Gastrocnemius medialis (tissue), 4 donors: ENCODE measurements at regions not wholly inside any gene's neighbourhood (a gene's known extent, or its start where the extent isn't known, plus 50 kb on each side); places are given as distances from the start of the nearest gene placed in this dataset.
A peak's percentile ranks its signal among the peaks of the same experiment; 100 is the strongest.

Experiments
- ATAC-seq, 2 donors: fragments of 150-250 bp; one replicate each; pipeline ENCODE4 v1.9.1; 2016
- DNase-seq, 2 donors: peaks; one replicate each; pipeline ENCODE4 v3.0.0-alpha.2; 2019
- H3K27ac ChIP-seq, 4 donors: fragments of 200-600 bp; sonication (generic); 1 replicate in 1 of 4; 2 replicates in 3 of 4; pipeline ENCODE4 v1.5.1; 2016 to 2018; ENCODE audit warnings: mild to moderate bottlenecking in 2 of 4, moderate library complexity in 1 of 4
- H3K27me3 ChIP-seq, 3 donors: fragments of 200-600 bp; sonication (generic) in 2 of 3; 1 replicate in 1 of 3; 2 replicates in 2 of 3; pipeline versions ENCODE4 v1.5.1 to v1.6.0; 2016 to 2019; ENCODE audit warnings: mild to moderate bottlenecking in 1 of 3, moderate library complexity in 1 of 3
- H3K36me3 ChIP-seq, 2 donors: fragments of 200-600 bp; sonication (generic) in 1 of 2; one replicate each; pipeline ENCODE4 v1.5.1; 2017 to 2018
- H3K4me1 ChIP-seq, 2 donors: fragments of 200-600 bp; sonication (generic) in 1 of 2; one replicate each; pipeline ENCODE4 v1.5.1; 2016 to 2017; ENCODE audit warnings: mild to moderate bottlenecking in 2 of 2
- H3K4me3 ChIP-seq, 4 donors: fragments of 200-600 bp; sonication (generic) in 3 of 4; 1 replicate in 1 of 4; 2 replicates in 3 of 4; pipeline ENCODE4 v1.5.1; 2016 to 2019; ENCODE audit warnings: mild to moderate bottlenecking in 2 of 4
- H3K9me3 ChIP-seq, 3 donors: fragments of 200-600 bp; sonication (generic) in 2 of 3; 1 replicate in 1 of 3; 2 replicates in 2 of 3; pipeline ENCODE4 v1.5.1; 2016 to 2019
- POLR2A ChIP-seq, 2 donors: fragments of 450-650 bp; IDR thresholded peaks; one replicate each; pipeline ENCODE4 v1.6.1; 2017; ENCODE audit warnings: antibody characterized with exemption in 2 of 2, mild to moderate bottlenecking in 2 of 2, moderate library complexity in 2 of 2
- in situ Hi-C, 4 donors: fragments of 200-750 bp; cut with MboI; loops; one replicate each; pipeline versions ENCODE4 v1.15.0 to v1.8.0; 2017; ENCODE audit warnings: low sequenced_read_pairs in 4 of 4
- intact Hi-C: fragments of 100-400 bp; cut with DNase I; formaldehyde crosslinking; loops from one replicate; pipeline ENCODE4 v1.15.1; 2023; ENCODE audit warnings: low total_unique reads
- TF ChIP-seq, protein P1 (sequence below), 5 experiments: fragments of 450-650 bp in 3 of 5; fragments of 200-600 bp in 2 of 5; sonication (generic) in 2 of 5; IDR thresholded peaks in 4 of 5; conservative IDR thresholded peaks in 1 of 5; 1 replicate in 4 of 5; 2 replicates in 1 of 5; pipeline ENCODE4 v1.5.1; 2016 to 2019; ENCODE audit warnings: antibody characterized with exemption in 5 of 5, mild to moderate bottlenecking in 3 of 5, moderate library complexity in 3 of 5

DNA sequence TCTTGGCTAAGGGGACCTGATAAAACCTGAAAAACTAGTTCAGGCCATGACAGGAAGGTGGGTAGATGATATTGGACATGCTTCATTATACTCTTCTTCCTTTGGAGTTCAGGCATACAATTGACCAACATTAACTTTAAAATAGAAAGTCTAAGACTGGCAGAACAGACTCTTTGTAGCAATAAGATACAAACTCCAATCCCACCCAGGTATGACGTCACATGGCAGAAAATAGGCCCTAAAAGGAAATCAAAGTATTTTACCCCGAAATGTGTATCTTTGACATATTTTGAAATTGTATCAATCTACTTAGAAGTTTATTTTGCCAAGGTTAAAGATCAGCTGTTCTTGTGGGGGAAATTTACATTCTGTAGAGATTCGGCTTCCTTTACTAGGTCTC is 198.1 kb upstream of the LRIG3 start:
- in situ Hi-C loops (no loop called here), intact Hi-C loops (no loop called here)
- Histone ChIP-seq H3K9me3 (no peaks in the 10 kb centered on the region), H3K27ac (no peak overlapping the region), H3K36me3 (no peaks in the 10 kb centered on the region), H3K4me1 (no peaks in the 10 kb centered on the region), H3K4me3 (no peak overlapping the region), H3K27me3 (no peaks in the 10 kb centered on the region)
- DNase-seq (no peak), ATAC-seq (no peak)
- no peak for TF ChIP-seq POLR2A (IDR thresholded peaks at IDR 0.05)
- TF ChIP-seq, protein P1, sequence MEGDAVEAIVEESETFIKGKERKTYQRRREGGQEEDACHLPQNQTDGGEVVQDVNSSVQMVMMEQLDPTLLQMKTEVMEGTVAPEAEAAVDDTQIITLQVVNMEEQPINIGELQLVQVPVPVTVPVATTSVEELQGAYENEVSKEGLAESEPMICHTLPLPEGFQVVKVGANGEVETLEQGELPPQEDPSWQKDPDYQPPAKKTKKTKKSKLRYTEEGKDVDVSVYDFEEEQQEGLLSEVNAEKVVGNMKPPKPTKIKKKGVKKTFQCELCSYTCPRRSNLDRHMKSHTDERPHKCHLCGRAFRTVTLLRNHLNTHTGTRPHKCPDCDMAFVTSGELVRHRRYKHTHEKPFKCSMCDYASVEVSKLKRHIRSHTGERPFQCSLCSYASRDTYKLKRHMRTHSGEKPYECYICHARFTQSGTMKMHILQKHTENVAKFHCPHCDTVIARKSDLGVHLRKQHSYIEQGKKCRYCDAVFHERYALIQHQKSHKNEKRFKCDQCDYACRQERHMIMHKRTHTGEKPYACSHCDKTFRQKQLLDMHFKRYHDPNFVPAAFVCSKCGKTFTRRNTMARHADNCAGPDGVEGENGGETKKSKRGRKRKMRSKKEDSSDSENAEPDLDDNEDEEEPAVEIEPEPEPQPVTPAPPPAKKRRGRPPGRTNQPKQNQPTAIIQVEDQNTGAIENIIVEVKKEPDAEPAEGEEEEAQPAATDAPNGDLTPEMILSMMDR (IDR thresholded peaks at IDR 0.05 in 4 of 5, conservative IDR thresholded peaks at IDR 0.05 in 1 of 5) = no peak

DNA sequence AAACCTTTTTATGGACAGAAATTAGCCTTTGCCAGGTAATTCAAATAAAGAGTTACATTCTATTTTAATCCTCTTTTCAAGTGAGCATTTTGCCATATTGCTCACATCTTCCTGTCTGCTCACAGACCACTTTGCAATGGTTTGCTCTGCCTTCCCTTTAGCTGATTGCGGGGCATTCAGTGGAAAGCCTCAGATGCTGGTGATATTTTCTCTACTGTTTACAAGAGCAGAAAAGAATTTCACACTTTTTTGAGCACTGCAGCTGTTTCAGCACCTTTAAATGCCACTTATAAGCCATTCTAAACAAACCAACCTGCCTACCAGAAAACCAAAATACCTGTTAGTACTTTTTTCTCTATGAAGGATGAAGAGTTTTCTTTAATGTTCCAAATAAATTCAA is 195.7 kb upstream of the LRIG3 start:
- in situ Hi-C loops = no loop called here
- ATAC-seq = no peak
- H3K36me3 ChIP-seq = no peaks in the 10 kb centered on the region

DNA sequence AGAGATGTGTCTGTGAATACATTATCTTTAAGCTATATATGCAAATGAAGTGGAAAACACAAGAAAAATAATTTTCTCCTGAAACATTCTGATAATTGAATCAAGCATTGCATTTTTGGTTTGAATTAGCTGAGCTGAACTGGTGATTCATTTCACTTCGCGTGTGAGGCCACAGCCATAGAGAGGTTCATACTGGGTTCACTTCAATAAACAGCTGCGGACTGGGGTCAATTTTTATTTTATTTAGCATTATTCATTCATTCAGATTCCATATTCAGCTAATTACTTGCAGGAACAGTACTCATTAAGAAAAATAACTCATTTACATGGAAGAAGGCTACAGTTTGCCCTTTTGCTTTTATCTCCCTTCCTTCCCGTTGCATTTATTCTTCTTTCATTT is 195.2 kb upstream of the LRIG3 start:
- Histone ChIP-seq H3K27me3 (no peaks in the 10 kb centered on the region), H3K27ac (no peak overlapping the region), H3K36me3 (no peaks in the 10 kb centered on the region), H3K4me1 (no peaks in the 10 kb centered on the region), H3K4me3 (no peak overlapping the region), H3K9me3 (no peaks in the 10 kb centered on the region)
- intact Hi-C loops (no loop called here), in situ Hi-C loops (no loop called here)
- DNase-seq (no peak), ATAC-seq (no peak)
- no peak for TF ChIP-seq POLR2A (IDR thresholded peaks at IDR 0.05)
- TF ChIP-seq, protein P1 (IDR thresholded peaks at IDR 0.05 in 4 of 5, conservative IDR thresholded peaks at IDR 0.05 in 1 of 5) = no peak

More for the DNA sequence above, 195.7 kb upstream of the LRIG3 start:
- no peaks in the 10 kb centered on the region for H3K9me3 ChIP-seq
- H3K27me3 ChIP-seq = no peaks in the 10 kb centered on the region
- H3K4me3 ChIP-seq = no peak overlapping the region
- H3K4me1 ChIP-seq = no peaks in the 10 kb centered on the region
- no peak overlapping the region for H3K27ac ChIP-seq
- TF ChIP-seq, protein P1 (IDR thresholded peaks at IDR 0.05 in 4 of 5, conservative IDR thresholded peaks at IDR 0.05 in 1 of 5) = no peak
- no peak for TF ChIP-seq POLR2A (IDR thresholded peaks at IDR 0.05)
- intact Hi-C loops = no loop called here
- DNase-seq = no peak

DNA sequence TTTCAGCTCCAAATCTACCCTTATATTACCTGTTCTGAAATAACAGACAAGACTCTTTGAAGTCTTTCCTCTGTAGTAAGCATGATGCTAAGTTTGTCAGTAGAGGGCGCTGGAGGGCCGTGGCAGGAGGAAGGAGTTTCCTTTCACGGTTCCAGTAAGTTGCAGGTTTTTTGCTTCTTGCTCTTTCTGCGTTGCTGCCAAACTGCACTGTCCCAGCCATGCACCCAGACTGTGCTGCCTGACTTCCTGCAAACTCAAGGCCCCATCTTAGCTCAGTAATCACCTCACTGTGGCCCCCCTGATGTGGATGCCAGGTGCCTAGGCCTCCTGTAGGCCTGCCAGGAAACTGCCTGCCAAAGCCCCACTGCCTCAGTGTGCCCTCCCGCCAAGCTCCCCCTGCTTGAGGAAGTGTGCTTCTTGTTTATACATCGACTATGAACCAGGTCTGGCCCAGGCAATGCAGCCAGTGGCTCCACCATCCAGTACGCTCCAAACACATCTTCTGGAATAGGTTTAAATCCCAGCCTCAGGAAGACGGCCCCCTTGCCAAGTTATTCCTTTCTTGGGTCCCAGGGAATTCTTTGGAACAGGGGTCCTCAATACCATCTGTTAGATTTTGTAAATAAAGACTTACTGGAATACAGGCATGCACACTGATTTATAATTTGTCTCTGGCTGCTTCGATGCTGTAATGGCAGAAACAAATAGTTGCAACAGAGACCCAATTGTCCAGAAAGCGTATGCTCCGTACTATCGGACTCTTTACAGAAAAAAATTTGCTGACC is 193.7 kb upstream of the LRIG3 start:
- no peaks in the 10 kb centered on the region for H3K27me3 ChIP-seq
- intact Hi-C loops (loop anchor here (5.0 kb wide), 1 partner anchor 38 kb away; no protein-coding TSS in a partner anchor), in situ Hi-C loops (no loop called here)
- H3K4me1 ChIP-seq = no peaks in the 10 kb centered on the region
- H3K9me3 ChIP-seq = no peaks in the 10 kb centered on the region
- peak in 1 of 2 donors; percentile 44 for ATAC-seq
- H3K4me3 ChIP-seq = no peak overlapping the region
- H3K36me3 ChIP-seq = no peaks in the 10 kb centered on the region
- H3K27ac ChIP-seq = no peak overlapping the region
- peak; percentile 6 to 26 for DNase-seq
- TF ChIP-seq, protein P1 (IDR thresholded peaks at IDR 0.05 in 4 of 5, conservative IDR thresholded peaks at IDR 0.05 in 1 of 5) = peak in 4 of 5 experiments; percentile 27 to 70 (median 58)
- no peak for TF ChIP-seq POLR2A (IDR thresholded peaks at IDR 0.05)
